Chondrocyte (in vitro differentiated cells): ENCODE measurements at regions not wholly inside any gene's neighbourhood (a gene's known extent, or its start where the extent isn't known, plus 50 kb on each side); places are given as distances from the start of the nearest gene placed in this dataset.
"Not testable (repeated sequence)": the region's sequence is repeated elsewhere in the genome, so short reads cannot be mapped to it uniquely, and the experiment has no call there.

Source experiments
- DNase-seq: peaks from one replicate; pipeline ENCODE4 v3.0.0; 2021; ENCODE audit warnings: mixed read lengths, low spot score
- H3K27ac Mint-ChIP-seq: one replicate; pipeline ENCODE4 v1.8.0; 2021; ENCODE audit warnings: mild to moderate bottlenecking, moderate library complexity, mixed read lengths; ENCODE audit not compliant: unreplicated experiment
- H3K27me3 Mint-ChIP-seq: 2 replicates; pipeline ENCODE4 v1.8.0; 2021; ENCODE audit warnings: low read depth, mixed read lengths
- H3K36me3 Mint-ChIP-seq: 2 replicates; pipeline ENCODE4 v1.8.0; 2021; ENCODE audit warnings: low read depth, mixed read lengths
- H3K4me1 Mint-ChIP-seq: 2 replicates; pipeline ENCODE4 v1.8.0; 2021; ENCODE audit warnings: low read depth, mild to moderate bottlenecking, mixed read lengths
- H3K4me3 Mint-ChIP-seq: one replicate; pipeline ENCODE4 v1.8.0; 2021; ENCODE audit warnings: mild to moderate bottlenecking, moderate library complexity, mixed read lengths; ENCODE audit not compliant: unreplicated experiment
- H3K9me3 Mint-ChIP-seq: 2 replicates; pipeline ENCODE4 v1.8.0; 2021; ENCODE audit warnings: low read depth, mixed read lengths
- TF ChIP-seq, protein P1 (sequence below): fragments of 200-600 bp; sonication (generic); IDR thresholded peaks from 2 replicates; pipeline ENCODE4 v1.5.0; 2021; ENCODE audit warnings: antibody characterized with exemption, mild to moderate bottlenecking, moderate library complexity

DNA sequence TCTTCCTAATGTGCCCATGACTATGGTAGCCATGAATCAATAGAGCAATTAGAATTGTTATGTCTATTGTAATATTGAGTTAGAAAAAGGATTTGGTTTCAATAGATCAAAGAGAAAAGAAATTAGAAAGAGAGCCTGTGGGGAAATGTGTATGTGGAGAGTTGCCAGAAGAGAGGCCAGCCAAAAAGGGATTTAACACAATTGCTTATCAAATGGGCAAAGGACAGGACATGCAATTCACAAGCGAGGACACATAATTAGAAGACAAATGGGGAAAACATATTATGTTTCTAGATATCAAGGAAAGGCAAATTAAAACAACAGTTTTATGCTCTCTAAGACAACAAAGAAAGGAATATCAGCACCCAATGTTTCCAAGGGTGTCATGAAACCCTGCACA, 403.2 kb upstream of the KLHL29 start:
- Mint-ChIP-seq H3K27ac (no peak overlapping the region), H3K27me3 (peaks cover 4% of the 10 kb centered on the region), H3K9me3 (peaks cover 5% of the 10 kb centered on the region), H3K4me1 (no peaks in the 10 kb centered on the region), H3K36me3 (no peaks in the 10 kb centered on the region), H3K4me3 (no peak overlapping the region)
- no peak for DNase-seq
- TF ChIP-seq, protein P1, sequence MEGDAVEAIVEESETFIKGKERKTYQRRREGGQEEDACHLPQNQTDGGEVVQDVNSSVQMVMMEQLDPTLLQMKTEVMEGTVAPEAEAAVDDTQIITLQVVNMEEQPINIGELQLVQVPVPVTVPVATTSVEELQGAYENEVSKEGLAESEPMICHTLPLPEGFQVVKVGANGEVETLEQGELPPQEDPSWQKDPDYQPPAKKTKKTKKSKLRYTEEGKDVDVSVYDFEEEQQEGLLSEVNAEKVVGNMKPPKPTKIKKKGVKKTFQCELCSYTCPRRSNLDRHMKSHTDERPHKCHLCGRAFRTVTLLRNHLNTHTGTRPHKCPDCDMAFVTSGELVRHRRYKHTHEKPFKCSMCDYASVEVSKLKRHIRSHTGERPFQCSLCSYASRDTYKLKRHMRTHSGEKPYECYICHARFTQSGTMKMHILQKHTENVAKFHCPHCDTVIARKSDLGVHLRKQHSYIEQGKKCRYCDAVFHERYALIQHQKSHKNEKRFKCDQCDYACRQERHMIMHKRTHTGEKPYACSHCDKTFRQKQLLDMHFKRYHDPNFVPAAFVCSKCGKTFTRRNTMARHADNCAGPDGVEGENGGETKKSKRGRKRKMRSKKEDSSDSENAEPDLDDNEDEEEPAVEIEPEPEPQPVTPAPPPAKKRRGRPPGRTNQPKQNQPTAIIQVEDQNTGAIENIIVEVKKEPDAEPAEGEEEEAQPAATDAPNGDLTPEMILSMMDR = no peak

DNA sequence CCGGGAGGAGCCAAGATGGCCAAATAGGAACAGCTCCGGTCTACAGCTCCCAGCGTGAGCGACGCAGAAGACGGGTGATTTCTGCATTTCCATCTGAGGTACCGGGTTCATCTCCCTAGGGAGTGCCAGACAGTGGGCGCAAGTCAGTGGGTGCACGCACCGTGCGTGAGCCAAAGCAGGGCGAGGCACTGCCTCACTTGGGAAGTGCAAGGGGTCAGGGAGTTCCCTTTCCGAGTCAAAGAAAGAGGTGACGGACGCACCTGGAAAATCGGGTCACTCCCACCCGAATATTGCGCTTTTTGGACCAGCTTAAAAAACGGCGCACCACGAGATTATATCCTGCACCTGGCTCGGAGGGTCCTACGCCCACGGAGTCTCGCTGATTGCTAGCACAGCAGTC, 400.8 kb upstream of the KLHL29 start:
- H3K27ac Mint-ChIP-seq, H3K4me1 Mint-ChIP-seq, DNase-seq, H3K9me3 Mint-ChIP-seq, H3K27me3 Mint-ChIP-seq, H3K36me3 Mint-ChIP-seq: not testable (repeated sequence)
- peak overlapping the region; percentile 51 for H3K4me3 Mint-ChIP-seq

DNA sequence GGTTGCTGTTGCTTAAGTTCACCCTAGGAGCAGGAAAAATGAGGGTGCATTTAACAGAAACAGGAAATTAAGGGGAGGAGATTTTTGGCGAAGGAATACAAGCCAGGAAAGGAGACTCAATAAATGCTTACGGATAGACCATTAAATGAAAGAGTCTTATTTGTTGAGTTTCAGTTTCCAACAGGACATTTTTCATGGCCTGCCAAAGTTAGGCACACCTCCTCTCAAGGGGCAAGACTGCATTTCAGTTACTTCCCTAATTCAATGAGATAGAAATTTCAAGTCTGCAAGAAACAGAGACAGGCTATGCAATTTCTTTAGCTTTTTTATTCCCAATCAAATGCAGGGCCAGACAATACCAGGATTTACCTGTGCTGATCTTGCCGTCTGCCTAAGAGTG, 394.7 kb upstream of the KLHL29 start:
- no peaks in the 10 kb centered on the region for H3K27me3 Mint-ChIP-seq
- H3K27ac Mint-ChIP-seq = no peak overlapping the region
- H3K9me3 Mint-ChIP-seq = no peaks in the 10 kb centered on the region
- TF ChIP-seq, protein P1 = no peak
- no peak overlapping the region for H3K4me3 Mint-ChIP-seq
- no peaks in the 10 kb centered on the region for H3K36me3 Mint-ChIP-seq
- H3K4me1 Mint-ChIP-seq = no peaks in the 10 kb centered on the region
- DNase-seq = no peak

DNA sequence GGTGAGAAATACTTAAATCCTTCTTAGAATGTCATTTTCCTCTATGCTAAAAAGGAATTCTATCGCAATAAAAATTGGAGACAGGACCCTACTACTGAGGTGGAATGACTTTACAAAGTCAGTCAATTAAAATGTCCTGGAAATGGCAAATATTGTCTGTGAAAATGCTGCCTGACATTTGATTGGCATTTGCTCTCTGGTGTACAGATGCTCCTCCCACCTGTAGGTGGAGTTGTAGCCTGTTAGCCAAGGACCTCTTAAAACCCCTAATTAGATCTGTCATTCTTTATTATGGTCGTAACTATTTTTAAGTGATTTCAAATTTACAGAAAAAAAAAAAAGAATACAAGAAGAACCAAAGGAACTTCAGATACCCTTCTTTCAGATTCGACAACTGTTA, 393.1 kb upstream of the KLHL29 start:
- Mint-ChIP-seq H3K27ac (no peak overlapping the region), H3K4me1 (no peaks in the 10 kb centered on the region), H3K27me3 (no peaks in the 10 kb centered on the region), H3K4me3 (no peak overlapping the region), H3K9me3 (no peaks in the 10 kb centered on the region), H3K36me3 (no peaks in the 10 kb centered on the region)
- no peak for DNase-seq
- TF ChIP-seq, protein P1 = peak; percentile 28

DNA sequence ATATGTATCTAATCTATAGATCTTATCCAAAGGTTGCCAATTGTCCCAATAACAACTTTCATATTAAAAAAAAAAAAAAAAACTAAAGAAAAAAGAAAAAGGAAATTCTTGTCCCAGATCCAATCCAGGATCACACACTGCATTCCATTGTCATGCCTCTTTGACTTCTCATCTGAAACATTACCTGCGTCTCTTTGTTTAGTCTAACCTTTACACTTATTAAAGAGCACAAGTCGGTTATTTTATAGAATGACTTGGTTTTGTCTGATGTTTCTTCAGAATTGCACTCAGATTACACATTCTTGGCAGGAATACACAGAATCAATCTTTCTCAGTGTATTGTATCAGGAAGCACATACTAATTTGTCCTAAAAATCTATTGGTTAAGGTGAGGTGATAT, 392.5 kb upstream of the KLHL29 start:
- no peaks in the 10 kb centered on the region for H3K4me1 Mint-ChIP-seq
- H3K27ac Mint-ChIP-seq = no peak overlapping the region
- H3K27me3 Mint-ChIP-seq = no peaks in the 10 kb centered on the region
- DNase-seq = no peak
- no peaks in the 10 kb centered on the region for H3K9me3 Mint-ChIP-seq
- no peaks in the 10 kb centered on the region for H3K36me3 Mint-ChIP-seq
- TF ChIP-seq, protein P1 = no peak
- H3K4me3 Mint-ChIP-seq = no peak overlapping the region

DNA sequence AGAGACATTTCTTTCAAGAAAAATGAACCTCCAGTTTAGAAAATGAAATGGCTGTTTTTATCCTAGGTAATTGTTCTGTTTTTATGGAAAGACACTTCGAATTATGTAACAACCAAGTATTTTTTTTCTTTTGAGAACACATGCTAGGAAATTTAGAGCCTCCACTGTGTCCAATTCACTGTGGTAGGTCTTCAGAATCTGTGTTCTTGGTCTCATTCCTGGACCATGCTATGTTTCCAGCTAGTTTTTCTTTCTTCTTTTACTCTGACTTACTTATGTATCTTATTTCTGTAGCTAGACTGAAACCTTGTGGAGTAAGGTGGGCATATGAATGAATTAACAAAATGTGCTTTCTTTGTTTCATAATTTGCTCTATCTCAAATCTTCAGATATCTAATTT, 391.7 kb upstream of the KLHL29 start:
- Mint-ChIP-seq H3K4me1 (no peaks in the 10 kb centered on the region), H3K27ac (no peak overlapping the region), H3K4me3 (no peak overlapping the region), H3K36me3 (no peaks in the 10 kb centered on the region), H3K9me3 (no peaks in the 10 kb centered on the region), H3K27me3 (no peaks in the 10 kb centered on the region)
- no peak for DNase-seq
- TF ChIP-seq, protein P1 = no peak
